Thyroid gland (tissue), 4 donors: ENCODE measurements at regions not wholly inside any gene's neighbourhood (a gene's known extent, or its start where the extent isn't known, plus 50 kb on each side); places are given as distances from the start of the nearest gene placed in this dataset.

Source experiments
- DNase-seq, 2 donors: peaks; one replicate each; pipeline ENCODE4 v3.0.0-alpha.2; 2019
- H3K27ac ChIP-seq, 3 donors: fragments of 200-600 bp; sonication (generic); 1 replicate in 2 of 3; 2 replicates in 1 of 3; pipeline ENCODE4 v1.5.1; 2016 to 2019; ENCODE audit warnings: mild to moderate bottlenecking in 1 of 3, moderate library complexity in 1 of 3
- H3K27me3 ChIP-seq: fragments of 200-600 bp; sonication (generic); one replicate; pipeline ENCODE4 v1.5.1; 2019
- H3K36me3 ChIP-seq, 2 donors: fragments of 200-600 bp; sonication (generic); one replicate each; pipeline ENCODE4 v1.5.1; 2016 to 2019
- H3K4me1 ChIP-seq, 2 donors: fragments of 200-600 bp; sonication (generic); one replicate each; pipeline ENCODE4 v1.5.1; 2017 to 2019
- H3K4me3 ChIP-seq, 3 donors: fragments of 200-600 bp; sonication (generic); replicated peaks in 1 of 3; 1 replicate in 2 of 3; 2 replicates in 1 of 3; pipeline ENCODE4 v1.5.1; 2016; ENCODE audit warnings: mild to moderate bottlenecking in 1 of 3
- H3K9me3 ChIP-seq: fragments of 200-600 bp; sonication (generic); one replicate; pipeline ENCODE4 v1.5.1; 2017
- CTCF ChIP-seq, 6 experiments: fragments of 200-600 bp in 3 of 6; fragments of 450-650 bp in 3 of 6; sonication (generic) in 3 of 6; IDR thresholded peaks; one replicate each; pipeline ENCODE4 v1.5.1; 2016 to 2019; ENCODE audit warnings: antibody characterized with exemption in 6 of 6, mild to moderate bottlenecking in 2 of 6, inconsistent platforms in 1 of 6, moderate library complexity in 1 of 6
- POLR2A ChIP-seq, 2 donors: fragments of 450-650 bp; IDR thresholded peaks; one replicate each; pipeline ENCODE4 v1.6.1; 2017; ENCODE audit warnings: antibody characterized with exemption in 2 of 2, mild to moderate bottlenecking in 2 of 2, moderate library complexity in 1 of 2
- whole genome bisulfite sequencing, 2 donors: methylation state at CpG; one replicate each; pipeline ENCODE4 v1.1.5; 2017; 5-methylcytosine and 5-hydroxymethylcytosine counted together
- intact Hi-C: fragments of 100-400 bp; cut with DNase I; formaldehyde crosslinking; loops from one replicate; pipeline ENCODE4 v1.15.1; 2023

- H3K27me3 ChIP-seq, result no peaks in the 10 kb centered on the region
- intact Hi-C loops, result loop anchor here (10.0 kb wide), 1 partner anchor 1285 kb away; no protein-coding TSS in a partner anchor
- H3K36me3 ChIP-seq, result no peaks in the 10 kb centered on the region
- TF ChIP-seq CTCF (IDR thresholded peaks at IDR 0.05) (no peak), POLR2A (IDR thresholded peaks at IDR 0.05) (no peak)
- 74 to 81% methylated on average over 4 of the region's 4 CpGs for WGBS, 2 donors
- no peak overlapping the region for H3K4me3 ChIP-seq
- H3K27ac ChIP-seq, result no peak overlapping the region
- DNase-seq, result no peak
- no peaks in the 10 kb centered on the region for H3K4me1 ChIP-seq
- H3K9me3 ChIP-seq, result no peaks in the 10 kb centered on the region
Observed at GRCh38 chr12:91370086-91370868, 187.7 kb upstream of the DCN start.

GRCh38 chr12:91368613-91369012 lies 186.0 kb upstream of the DCN start:
- 82 to 84% methylated on average over 4 of the region's 4 CpGs for WGBS, 2 donors
- no peaks in the 10 kb centered on the region for H3K4me1 ChIP-seq
- DNase-seq, result no peak
- no peaks in the 10 kb centered on the region for H3K27me3 ChIP-seq
- no peak overlapping the region for H3K27ac ChIP-seq
- TF ChIP-seq CTCF (IDR thresholded peaks at IDR 0.05) (no peak), POLR2A (IDR thresholded peaks at IDR 0.05) (no peak)
- intact Hi-C loops, result loop anchor here (10.0 kb wide), 1 partner anchor 1206 kb away; no protein-coding TSS in a partner anchor
- H3K36me3 ChIP-seq, result no peaks in the 10 kb centered on the region
- no peaks in the 10 kb centered on the region for H3K9me3 ChIP-seq
- no peak overlapping the region for H3K4me3 ChIP-seq

- intact Hi-C loops, result loop anchor here (10.0 kb wide), 1 partner anchor 1207 kb away; no protein-coding TSS in a partner anchor
- Histone ChIP-seq H3K4me1 (no peaks in the 10 kb centered on the region), H3K4me3 (no peak overlapping the region), H3K9me3 (no peaks in the 10 kb centered on the region), H3K36me3 (no peaks in the 10 kb centered on the region), H3K27ac (no peak overlapping the region), H3K27me3 (no peaks in the 10 kb centered on the region)
- DNase-seq, result no peak
- TF ChIP-seq CTCF (IDR thresholded peaks at IDR 0.05), result peak in 4 of 6 experiments; percentile 13 to 48 (median 42)
- no peak for TF ChIP-seq POLR2A (IDR thresholded peaks at IDR 0.05)
- WGBS, 2 donors, result 64 to 71% methylated on average over 2 of the region's 2 CpGs
Observed at GRCh38 chr12:91367234-91367849, 184.7 kb upstream of the DCN start.

GRCh38 chr12:91364471-91365184 lies 182.0 kb upstream of the DCN start:
- 86% methylated on average over 5 of the region's 5 CpGs for WGBS, 2 donors
- Histone ChIP-seq H3K36me3 (no peaks in the 10 kb centered on the region), H3K4me3 (no peak overlapping the region), H3K27ac (peak overlapping the region in 1 of 3 donors; percentile 42), H3K9me3 (no peaks in the 10 kb centered on the region), H3K4me1 (no peaks in the 10 kb centered on the region), H3K27me3 (no peaks in the 10 kb centered on the region)
- intact Hi-C loops, result loop anchor here (10.0 kb wide), 1 partner anchor 1210 kb away; no protein-coding TSS in a partner anchor
- TF ChIP-seq POLR2A (IDR thresholded peaks at IDR 0.05) (no peak), CTCF (IDR thresholded peaks at IDR 0.05) (no peak)
- DNase-seq, result no peak
